MM.1S (cell line): ENCODE measurements at regions not wholly inside any gene's neighbourhood (a gene's known extent, or its start where the extent isn't known, plus 50 kb on each side); places are given as distances from the start of the nearest gene placed in this dataset.

Experiments
- DNase-seq: peaks from one replicate; pipeline ENCODE4 v3.0.0-alpha.2; 2015
- H2AFZ ChIP-seq: fragments of 300-600 bp; sonication (generic); 2 replicates; pipeline ENCODE4 v1.6.0; 2016; ENCODE audit warnings: antibody characterized with exemption, low read length
- H3F3A ChIP-seq: fragments of 300-600 bp; sonication (generic); 2 replicates; pipeline ENCODE4 v1.6.1; 2016; ENCODE audit warnings: mild to moderate bottlenecking, antibody characterized with exemption, low read length, moderate library complexity, mixed read lengths; ENCODE audit not compliant: insufficient read depth
- H3K27ac ChIP-seq: fragments of 300-600 bp; sonication (generic); 2 replicates; pipeline ENCODE4 v1.5.1; 2016; ENCODE audit warnings: mild to moderate bottlenecking, low read length
- H3K27me3 ChIP-seq: fragments of 300-600 bp; sonication (generic); replicated peaks from 2 replicates; pipeline ENCODE4 v1.6.0; 2016; ENCODE audit warnings: low read length; ENCODE audit not compliant: insufficient read depth
- H3K36me3 ChIP-seq: fragments of 300-600 bp; sonication (generic); replicated peaks from 2 replicates; pipeline ENCODE4 v1.6.1; 2016; ENCODE audit warnings: mild to moderate bottlenecking, low read length, mixed read lengths; ENCODE audit not compliant: insufficient read depth
- H3K4me1 ChIP-seq: fragments of 300-600 bp; sonication (generic); 2 replicates; pipeline ENCODE4 v1.6.1; 2016; ENCODE audit warnings: low read length, mixed read lengths
- H3K4me2 ChIP-seq: fragments of 300-600 bp; sonication (generic); 2 replicates; pipeline ENCODE4 v1.6.0; 2016; ENCODE audit warnings: low read depth, low read length
- H3K4me3 ChIP-seq: fragments of 300-600 bp; sonication (generic); 2 replicates; pipeline ENCODE4 v1.5.1; 2016; ENCODE audit warnings: low read length, mixed read lengths
- H3K79me2 ChIP-seq: fragments of 300-600 bp; sonication (generic); 2 replicates; pipeline ENCODE4 v1.6.1; 2016; ENCODE audit warnings: mixed run types, low read length, mixed read lengths
- H3K9ac ChIP-seq: fragments of 300-600 bp; sonication (generic); 2 replicates; pipeline ENCODE4 v1.6.1; 2016; ENCODE audit warnings: low read length, mixed read lengths
- H3K9me2 ChIP-seq: fragments of 300-600 bp; sonication (generic); replicated peaks from 2 replicates; pipeline ENCODE4 v1.6.1; 2016; ENCODE audit warnings: mild to moderate bottlenecking, low read length, mixed read lengths; ENCODE audit not compliant: insufficient read depth
- H3K9me3 ChIP-seq: fragments of 300-600 bp; sonication (generic); replicated peaks from 2 replicates; pipeline ENCODE4 v1.6.1; 2016; ENCODE audit warnings: mild to moderate bottlenecking, low read length, mixed read lengths; ENCODE audit not compliant: insufficient read depth
- H4K20me1 ChIP-seq: fragments of 300-600 bp; sonication (generic); 2 replicates; pipeline ENCODE4 v1.6.1; 2016; ENCODE audit warnings: mild to moderate bottlenecking, low read length, moderate library complexity, mixed read lengths; ENCODE audit not compliant: insufficient read depth
- CTCF ChIP-seq: fragments of 300-600 bp; sonication (generic); IDR thresholded peaks from 2 replicates; pipeline ENCODE4 v1.5.1; 2016; ENCODE audit warnings: antibody characterized with exemption, low read length, mixed read lengths
- EZH2 ChIP-seq: fragments of 300-600 bp; sonication (generic); optimal IDR thresholded peaks from 2 replicates; pipeline ENCODE3; 2017; ENCODE audit warnings: low read depth, mild to moderate bottlenecking, antibody characterized with exemption, low read length, mixed read lengths
- EZH2phosphoT487 ChIP-seq: fragments of 300-600 bp; sonication (generic); IDR thresholded peaks from 2 replicates; pipeline ENCODE4 v1.6.1; 2018; ENCODE audit warnings: antibody characterized with exemption, low read length

GRCh38 chr4:112888622-112889021, 160.8 kb upstream of the ANK2 start:
- no peaks in the 10 kb centered on the region for H3K27me3 ChIP-seq
- no peaks in the 10 kb centered on the region for H3F3A ChIP-seq
- H3K9ac ChIP-seq: no peak overlapping the region
- TF ChIP-seq EZH2phosphoT487 (no peak), EZH2 (no peak), CTCF (no peak)
- H3K27ac ChIP-seq: no peak overlapping the region
- no peaks in the 10 kb centered on the region for H3K4me1 ChIP-seq
- no peaks in the 10 kb centered on the region for H4K20me1 ChIP-seq
- H3K9me2 ChIP-seq: no peaks in the 10 kb centered on the region
- no peaks in the 10 kb centered on the region for H3K9me3 ChIP-seq
- H2AFZ ChIP-seq: no peak overlapping the region
- H3K4me2 ChIP-seq: no peak overlapping the region
- DNase-seq: no peak
- no peaks in the 10 kb centered on the region; the same call in 1 of the 2 replicates for H3K36me3 ChIP-seq
- no peaks in the 10 kb centered on the region for H3K79me2 ChIP-seq
- no peak overlapping the region for H3K4me3 ChIP-seq

DNA sequence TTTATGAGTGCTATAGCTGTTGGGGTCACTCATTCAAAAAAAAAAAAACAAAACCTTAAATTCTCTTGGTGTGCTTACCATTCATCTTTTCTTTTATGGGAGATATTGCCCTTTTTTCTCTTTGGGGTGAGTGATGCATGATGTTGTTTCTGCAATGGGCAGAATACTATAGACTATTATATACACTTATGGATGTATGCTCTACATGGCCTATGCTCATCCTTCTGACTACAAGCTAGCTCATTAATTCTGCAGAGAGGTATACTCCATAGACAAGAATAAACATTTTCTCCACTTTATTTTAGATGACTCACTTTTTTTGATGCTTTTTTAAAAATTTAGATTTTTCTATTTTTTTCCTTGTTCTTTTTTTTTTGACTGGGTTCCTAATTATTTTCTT, 160.3 kb upstream of the ANK2 start:
- H3K9ac ChIP-seq: no peak overlapping the region
- no peaks in the 10 kb centered on the region for H3K9me3 ChIP-seq
- H3K36me3 ChIP-seq: no peaks in the 10 kb centered on the region; the same call in 1 of the 2 replicates
- H3K9me2 ChIP-seq: no peaks in the 10 kb centered on the region
- H3K4me3 ChIP-seq: no peak overlapping the region
- peak overlapping the region; percentile 48; the same call in 1 of the 2 replicates for H3K4me2 ChIP-seq
- no peak for DNase-seq
- no peaks in the 10 kb centered on the region for H3F3A ChIP-seq
- H3K4me1 ChIP-seq: no peaks in the 10 kb centered on the region
- H3K27me3 ChIP-seq: no peaks in the 10 kb centered on the region
- H2AFZ ChIP-seq: no peak overlapping the region
- TF ChIP-seq EZH2 (no peak), EZH2phosphoT487 (no peak), CTCF (no peak)
- H3K79me2 ChIP-seq: no peaks in the 10 kb centered on the region
- H4K20me1 ChIP-seq: no peaks in the 10 kb centered on the region
- H3K27ac ChIP-seq: no peak overlapping the region

DNA sequence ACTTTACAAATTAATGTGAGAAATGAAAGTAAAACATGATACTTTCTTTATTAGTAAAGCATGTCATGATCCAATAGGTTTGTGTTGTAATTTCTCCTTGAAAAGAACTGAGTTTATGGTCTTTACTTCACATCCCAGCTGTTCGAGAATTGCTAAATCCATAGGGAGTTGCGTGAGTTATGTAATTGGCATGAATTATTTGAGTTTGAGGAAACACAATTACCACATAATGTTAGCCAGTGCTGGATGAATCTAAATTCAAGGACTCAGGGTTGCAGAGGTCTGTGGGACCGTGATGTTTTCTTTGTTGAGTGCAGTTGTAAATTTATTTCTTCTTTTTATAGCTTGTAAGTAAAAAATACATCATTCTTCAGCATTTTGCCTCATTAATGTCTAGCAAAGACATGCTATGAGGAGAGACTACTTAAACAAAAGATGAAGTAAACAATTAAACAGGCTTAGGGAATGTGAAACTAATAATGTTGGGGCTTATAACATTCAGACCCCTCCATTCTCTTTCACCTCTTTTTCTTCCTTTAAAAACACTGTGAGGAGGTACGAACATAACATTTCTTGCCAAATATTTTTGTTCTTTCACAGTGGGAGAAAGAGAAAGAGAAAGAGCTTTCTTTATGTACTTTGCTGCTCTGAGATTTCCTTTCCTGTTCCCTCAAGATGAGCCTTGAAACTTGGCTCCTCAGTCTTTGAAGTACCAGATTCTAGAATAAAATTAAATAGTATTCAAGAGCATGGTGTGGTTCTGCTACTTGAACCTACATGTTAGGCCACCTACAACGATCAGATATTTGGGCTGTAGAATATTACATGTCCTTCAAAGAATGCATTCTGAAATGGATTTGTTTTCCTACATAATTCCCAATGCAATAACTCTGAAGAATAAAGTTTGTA, 159.6 kb upstream of the ANK2 start:
- Histone ChIP-seq H3K79me2 (no peaks in the 10 kb centered on the region), H4K20me1 (no peaks in the 10 kb centered on the region), H3K4me2 (peak overlapping the region; percentile 48), H3K9ac (peak overlapping the region; percentile 1; the same call in 1 of the 2 replicates), H3K9me2 (no peaks in the 10 kb centered on the region), H3F3A (no peaks in the 10 kb centered on the region), H3K36me3 (no peaks in the 10 kb centered on the region; the same call in 1 of the 2 replicates), H3K4me3 (peak overlapping the region; percentile 26), H2AFZ (peak overlapping the region; percentile 56), H3K27me3 (no peaks in the 10 kb centered on the region), H3K27ac (no peak overlapping the region), H3K4me1 (no peaks in the 10 kb centered on the region), H3K9me3 (no peaks in the 10 kb centered on the region)
- DNase-seq: peak; percentile 54
- TF ChIP-seq CTCF: no peak
- TF ChIP-seq EZH2phosphoT487: no peak
- no peak for TF ChIP-seq EZH2
